ENCODE measurements at regions not wholly inside any gene's neighbourhood (a gene's known extent, or its start where the extent isn't known, plus 50 kb on each side); places are given as distances from the start of the nearest gene placed in this dataset.

- H3K9me3 ChIP-seq (ENCODE audit: insufficient read depth, low read length), result no peaks in the 10 kb centered on the region
- H3K79me2 ChIP-seq (ENCODE audit: low read length), result no peaks in the 10 kb centered on the region
- H2AFZ ChIP-seq (ENCODE audit: low read depth, low read length), result no peak overlapping the region
- H3K4me1 ChIP-seq (ENCODE audit: low read length), result no peaks in the 10 kb centered on the region
- H4K20me1 ChIP-seq (ENCODE audit: insufficient read depth, low read length), result no peaks in the 10 kb centered on the region
- TF ChIP-seq CTCF (IDR thresholded peaks at IDR 0.05; ENCODE audit: low read depth, low read length) (no peak), EZH2phosphoT487 (IDR thresholded peaks at IDR 0.05; ENCODE audit: low read depth) (no peak)
- H3K4me3 ChIP-seq (ENCODE audit: low read length), result no peak overlapping the region
- H3K9ac ChIP-seq (ENCODE audit: low read length), result no peak overlapping the region
- H3K27me3 ChIP-seq (ENCODE audit: low read depth, low read length), result 0 out of 2 replicates have a peak, but pooled peaks cover 3% of the 10 kb centered on the region
- no peak overlapping the region for H3K4me2 ChIP-seq (ENCODE audit: low read length)
- H3K36me3 ChIP-seq (replicated peaks; ENCODE audit: low read depth, low read length), result no peaks in the 10 kb centered on the region
- no peak overlapping the region for H3K27ac ChIP-seq (ENCODE audit: low read length)
Measured at GRCh38 chr15:94563456-94563855, 332.1 kb downstream of the MCTP2 start.

GRCh38 chr15:94576889-94577533 is 345.6 kb downstream of the MCTP2 start:
- H4K20me1 ChIP-seq (ENCODE audit: insufficient read depth, low read length), result no peaks in the 10 kb centered on the region; the same call in none of the 2 replicates
- H3K4me3 ChIP-seq (ENCODE audit: low read length), result no peak overlapping the region
- no peaks in the 10 kb centered on the region for H3K79me2 ChIP-seq (ENCODE audit: low read length)
- H2AFZ ChIP-seq (ENCODE audit: low read depth, low read length), result no peak overlapping the region
- peaks cover 26% of the 10 kb centered on the region for H3K27me3 ChIP-seq (ENCODE audit: low read depth, low read length)
- no peak overlapping the region for H3K9ac ChIP-seq (ENCODE audit: low read length)
- no peak overlapping the region for H3K4me2 ChIP-seq (ENCODE audit: low read length)
- TF ChIP-seq CTCF (IDR thresholded peaks at IDR 0.05; ENCODE audit: low read depth, low read length) (peak; percentile 86), EZH2phosphoT487 (IDR thresholded peaks at IDR 0.05; ENCODE audit: low read depth) (no peak)
- H3K36me3 ChIP-seq (replicated peaks; ENCODE audit: low read depth, low read length), result no peaks in the 10 kb centered on the region
- no peak overlapping the region for H3K27ac ChIP-seq (ENCODE audit: low read length)
- H3K9me3 ChIP-seq (ENCODE audit: insufficient read depth, low read length), result no peaks in the 10 kb centered on the region
- H3K4me1 ChIP-seq (ENCODE audit: low read length), result no peaks in the 10 kb centered on the region

GRCh38 chr15:94579286-94579685 is 347.9 kb downstream of the MCTP2 start:
- H3K4me2 ChIP-seq (ENCODE audit: low read length), result no peak overlapping the region
- no peaks in the 10 kb centered on the region for H3K36me3 ChIP-seq (replicated peaks; ENCODE audit: low read depth, low read length)
- H3K27me3 ChIP-seq (ENCODE audit: low read depth, low read length), result peaks cover 39% of the 10 kb centered on the region
- no peak overlapping the region for H3K4me3 ChIP-seq (ENCODE audit: low read length)
- TF ChIP-seq EZH2phosphoT487 (IDR thresholded peaks at IDR 0.05; ENCODE audit: low read depth), result no peak
- no peak for TF ChIP-seq CTCF (IDR thresholded peaks at IDR 0.05; ENCODE audit: low read depth, low read length)
- no peak overlapping the region for H3K9ac ChIP-seq (ENCODE audit: low read length)
- no peaks in the 10 kb centered on the region for H3K4me1 ChIP-seq (ENCODE audit: low read length)
- H3K27ac ChIP-seq (ENCODE audit: low read length), result no peak overlapping the region
- no peak overlapping the region for H2AFZ ChIP-seq (ENCODE audit: low read depth, low read length)
- no peaks in the 10 kb centered on the region for H3K9me3 ChIP-seq (ENCODE audit: insufficient read depth, low read length)
- peaks cover 5% of the 10 kb centered on the region for H4K20me1 ChIP-seq (ENCODE audit: insufficient read depth, low read length)
- no peaks in the 10 kb centered on the region for H3K79me2 ChIP-seq (ENCODE audit: low read length)

GRCh38 chr15:94580211-94580885 is 349.0 kb downstream of the MCTP2 start:
- Histone ChIP-seq H3K9ac (ENCODE audit: low read length) (no peak overlapping the region), H3K9me3 (ENCODE audit: insufficient read depth, low read length) (no peaks in the 10 kb centered on the region), H3K79me2 (ENCODE audit: low read length) (no peaks in the 10 kb centered on the region), H2AFZ (ENCODE audit: low read depth, low read length) (no peak overlapping the region), H3K36me3 (replicated peaks; ENCODE audit: low read depth, low read length) (no peaks in the 10 kb centered on the region), H3K27me3 (ENCODE audit: low read depth, low read length) (peaks cover 50% of the 10 kb centered on the region), H3K4me1 (ENCODE audit: low read length) (peaks cover 6% of the 10 kb centered on the region; the same call in 1 of the 2 replicates), H4K20me1 (ENCODE audit: insufficient read depth, low read length) (peaks cover 7% of the 10 kb centered on the region), H3K27ac (ENCODE audit: low read length) (no peak overlapping the region), H3K4me3 (ENCODE audit: low read length) (no peak overlapping the region), H3K4me2 (ENCODE audit: low read length) (no peak overlapping the region)
- no peak for TF ChIP-seq CTCF (IDR thresholded peaks at IDR 0.05; ENCODE audit: low read depth, low read length)
- TF ChIP-seq EZH2phosphoT487 (IDR thresholded peaks at IDR 0.05; ENCODE audit: low read depth), result no peak

All from OCI-LY3 (cell line).